Esophagus (tissue), 2 donors: ENCODE measurements at regions not wholly inside any gene's neighbourhood (a gene's known extent, or its start where the extent isn't known, plus 50 kb on each side); places are given as distances from the start of the nearest gene placed in this dataset.

Experiments used
- H3K27ac ChIP-seq, 2 donors: one replicate each; pipeline ENCODE4 v1.5.1; 2013; ENCODE audit warnings: low read depth in 2 of 2, mild to moderate bottlenecking in 2 of 2, inconsistent platforms in 1 of 2, low read length in 1 of 2, moderate library complexity in 1 of 2
- H3K27me3 ChIP-seq, 2 donors: one replicate each; pipeline ENCODE4 v1.6.1; 2013; ENCODE audit warnings: low read length in 2 of 2, control low read depth in 1 of 2, mild to moderate bottlenecking in 1 of 2; ENCODE audit not compliant: insufficient read depth in 2 of 2, control insufficient read depth in 1 of 2
- H3K36me3 ChIP-seq, 2 donors: one replicate each; pipeline ENCODE4 v1.6.1; 2013; ENCODE audit warnings: low read length in 1 of 2; ENCODE audit not compliant: control insufficient read depth in 2 of 2, insufficient read depth in 2 of 2
- H3K4me1 ChIP-seq, 2 donors: one replicate each; pipeline ENCODE4 v1.6.1; 2013; ENCODE audit warnings: low read length in 1 of 2; ENCODE audit not compliant: control insufficient read depth in 2 of 2, insufficient read depth in 2 of 2
- H3K4me3 ChIP-seq, 2 donors: one replicate each; pipeline ENCODE4 v1.5.1; 2013; ENCODE audit warnings: low read length in 2 of 2, mild to moderate bottlenecking in 2 of 2, low read depth in 1 of 2, moderate library complexity in 1 of 2
- H3K9me3 ChIP-seq, 2 donors: one replicate each; pipeline ENCODE4 v1.6.1; 2013; ENCODE audit warnings: mild to moderate bottlenecking in 2 of 2, low read depth in 1 of 2, low read length in 1 of 2, moderate library complexity in 1 of 2; ENCODE audit not compliant: control insufficient read depth in 2 of 2, insufficient read depth in 1 of 2
- WGBS, 2 donors: extraction: QIAGEN DNeasy Blood & Tissue Kit; methylation state at CpG; one replicate each; pipeline ENCODE4 v1.1.7; 2013; 5-methylcytosine and 5-hydroxymethylcytosine counted together
- donor health status: healthy with polysubstance abuse.
- donor health status: Bipolar disorder and iron deficiency.

DNA sequence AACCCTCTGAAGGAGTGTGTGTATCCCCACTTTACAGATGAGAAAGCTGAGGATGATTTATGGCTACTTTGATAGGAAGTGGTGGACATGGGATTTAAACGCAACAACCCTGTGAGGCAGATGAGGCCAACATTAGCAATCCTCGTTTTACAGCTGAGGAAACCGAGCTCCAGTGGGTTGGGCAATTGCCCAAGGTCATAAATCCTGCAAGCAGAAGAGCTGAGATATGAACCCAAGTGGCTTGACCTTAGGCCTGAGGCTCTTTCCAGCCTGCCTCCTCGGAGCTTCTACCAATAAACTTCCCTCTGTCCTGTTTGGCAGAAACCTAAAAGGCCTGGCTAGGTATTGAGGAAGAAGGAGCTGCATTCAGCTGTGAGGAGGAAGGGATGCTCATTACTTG, 185.5 kb upstream of the RBPJ start:
- H3K27ac ChIP-seq = no peak overlapping the region
- WGBS, 2 donors = 75 to 86% methylated on average over 4 of the region's 4 CpGs
- no peaks in the 10 kb centered on the region for H3K36me3 ChIP-seq
- no peaks in the 10 kb centered on the region for H3K4me1 ChIP-seq
- no peaks in the 10 kb centered on the region for H3K27me3 ChIP-seq
- H3K4me3 ChIP-seq = no peak overlapping the region
- no peaks in the 10 kb centered on the region for H3K9me3 ChIP-seq

GRCh38 chr4:26136615-26137014, 184.2 kb upstream of the RBPJ start:
- Histone ChIP-seq H3K4me3 (no peak overlapping the region), H3K36me3 (no peaks in the 10 kb centered on the region), H3K9me3 (no peaks in the 10 kb centered on the region), H3K27ac (no peak overlapping the region), H3K4me1 (peaks cover 0 to 2% of the 10 kb centered on the region in 2 donors), H3K27me3 (no peaks in the 10 kb centered on the region)
- WGBS, 2 donors = 92 to 97% methylated on average over 2 of the region's 2 CpGs

DNA sequence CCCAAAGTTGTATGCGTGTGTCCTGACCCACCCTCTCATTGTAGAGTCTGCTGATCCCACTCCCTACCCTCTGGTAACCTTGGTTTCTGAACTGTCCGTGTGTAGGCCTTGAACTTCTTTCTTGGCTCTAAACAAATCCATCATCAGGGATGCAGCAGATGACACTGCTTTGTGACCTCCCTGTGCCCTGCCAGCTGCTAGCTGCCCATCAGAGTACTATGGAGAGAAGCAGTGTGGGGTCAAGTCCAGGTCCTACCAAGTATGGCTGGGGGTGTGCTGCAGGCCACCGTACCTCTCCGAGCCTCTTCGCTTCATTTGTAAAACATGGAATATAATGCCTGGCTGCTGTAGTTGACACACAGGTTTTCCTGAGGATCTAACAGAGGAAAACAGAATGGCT, 183.5 kb upstream of the RBPJ start:
- Histone ChIP-seq H3K9me3 (no peaks in the 10 kb centered on the region), H3K36me3 (no peaks in the 10 kb centered on the region), H3K27me3 (no peaks in the 10 kb centered on the region), H3K4me1 (peaks cover 0 to 2% of the 10 kb centered on the region in 2 donors), H3K27ac (no peak overlapping the region), H3K4me3 (no peak overlapping the region)
- WGBS, 2 donors = 92 to 94% methylated on average over 5 of the region's 5 CpGs

DNA sequence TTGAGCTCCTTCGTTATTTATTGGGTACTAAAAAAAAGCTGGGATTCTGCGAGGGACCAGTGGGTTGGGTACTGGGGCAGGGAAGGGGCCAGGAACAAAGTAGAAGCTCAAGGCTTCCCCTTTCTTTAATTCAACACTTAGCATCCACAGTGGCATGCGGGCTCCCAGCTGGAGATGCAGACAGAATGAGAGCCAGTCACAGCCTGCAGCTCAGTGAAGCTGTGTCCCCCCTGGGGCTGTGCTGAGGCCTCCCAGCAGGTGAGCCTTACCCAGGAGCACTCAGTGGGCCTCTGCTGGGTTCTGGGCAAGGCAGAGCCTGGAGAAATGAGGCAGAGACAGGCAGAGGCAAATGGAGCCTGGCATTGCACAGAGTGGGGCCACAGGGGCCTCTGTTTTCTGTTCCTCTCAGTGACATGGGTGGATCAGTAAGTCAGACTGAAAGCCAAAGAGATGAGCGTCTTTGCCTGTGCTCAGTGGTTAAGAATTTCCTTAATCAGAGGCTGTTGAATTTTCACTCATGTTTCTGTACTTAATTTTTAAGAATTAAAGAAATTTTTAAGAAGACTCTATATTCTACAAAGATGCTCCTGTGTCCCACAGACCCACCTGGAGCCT, 181.4 kb upstream of the RBPJ start:
- H3K27ac ChIP-seq = no peak overlapping the region
- H3K36me3 ChIP-seq = no peaks in the 10 kb centered on the region
- peaks cover 0 to 2% of the 10 kb centered on the region in 2 donors for H3K4me1 ChIP-seq
- WGBS, 2 donors = 89 to 90% methylated on average over 4 of the region's 4 CpGs
- no peaks in the 10 kb centered on the region for H3K9me3 ChIP-seq
- H3K27me3 ChIP-seq = no peaks in the 10 kb centered on the region
- no peak overlapping the region for H3K4me3 ChIP-seq

DNA sequence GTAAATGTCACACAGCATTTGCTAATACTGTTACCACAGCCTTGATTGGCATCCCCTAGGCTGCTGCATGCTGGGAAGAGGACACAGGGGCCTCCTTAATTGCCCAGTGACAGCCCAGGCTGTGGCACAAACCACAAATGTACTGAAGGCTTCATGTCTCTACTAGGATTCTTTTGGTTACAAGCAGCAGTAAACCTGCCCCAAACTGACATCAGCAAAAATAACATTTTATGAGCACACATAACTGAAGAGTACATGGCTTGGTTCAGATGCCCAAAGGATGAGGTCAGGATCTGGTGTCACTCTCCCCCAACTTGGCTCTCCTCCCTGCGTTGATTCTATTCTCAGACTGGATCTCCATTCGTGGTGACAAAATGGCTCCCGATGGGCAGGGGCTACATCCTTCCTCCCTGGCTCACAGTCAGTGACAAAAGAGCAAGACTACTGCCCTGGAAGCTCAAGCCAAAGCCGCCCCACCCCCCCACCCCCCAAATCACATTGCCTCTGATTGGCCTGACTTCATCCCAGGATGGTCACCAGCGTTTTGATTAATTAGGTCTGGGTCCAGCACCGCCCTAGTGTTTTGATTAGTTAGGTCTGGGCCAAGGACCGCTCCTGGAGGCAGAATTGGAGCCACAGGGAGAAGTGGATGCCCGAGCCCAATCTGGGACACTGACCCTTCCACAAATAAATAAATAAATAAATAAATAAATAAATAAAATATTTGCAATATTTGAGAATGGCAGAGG, 180.5 kb upstream of the RBPJ start:
- 81 to 85% methylated on average over 8 of the region's 8 CpGs for WGBS, 2 donors
- Histone ChIP-seq H3K27me3 (no peaks in the 10 kb centered on the region), H3K4me3 (no peak overlapping the region), H3K4me1 (peaks cover 0 to 2% of the 10 kb centered on the region in 2 donors), H3K27ac (peak overlapping the region; percentile 33 to 35), H3K9me3 (no peaks in the 10 kb centered on the region), H3K36me3 (no peaks in the 10 kb centered on the region)

GRCh38 chr4:26141051-26141721, 179.6 kb upstream of the RBPJ start:
- no peaks in the 10 kb centered on the region for H3K27me3 ChIP-seq
- no peak overlapping the region for H3K4me3 ChIP-seq
- no peaks in the 10 kb centered on the region for H3K9me3 ChIP-seq
- H3K36me3 ChIP-seq = no peaks in the 10 kb centered on the region
- peaks cover 0 to 2% of the 10 kb centered on the region in 2 donors for H3K4me1 ChIP-seq
- WGBS, 2 donors = 39 to 66% methylated on average over 8 of the region's 8 CpGs
- peak overlapping the region; percentile 61 to 77 for H3K27ac ChIP-seq

- no peaks in the 10 kb centered on the region for H3K36me3 ChIP-seq
- peak overlapping the region; percentile 44 to 77 for H3K27ac ChIP-seq
- 61 to 77% methylated on average over 8 of the region's 8 CpGs for WGBS, 2 donors
- H3K27me3 ChIP-seq = no peaks in the 10 kb centered on the region
- no peaks in the 10 kb centered on the region for H3K9me3 ChIP-seq
- peaks cover 0 to 2% of the 10 kb centered on the region in 2 donors for H3K4me1 ChIP-seq
- H3K4me3 ChIP-seq = no peak overlapping the region
These were observed 178.7 kb upstream of the RBPJ start for GRCh38 chr4:26141911-26142638.

DNA sequence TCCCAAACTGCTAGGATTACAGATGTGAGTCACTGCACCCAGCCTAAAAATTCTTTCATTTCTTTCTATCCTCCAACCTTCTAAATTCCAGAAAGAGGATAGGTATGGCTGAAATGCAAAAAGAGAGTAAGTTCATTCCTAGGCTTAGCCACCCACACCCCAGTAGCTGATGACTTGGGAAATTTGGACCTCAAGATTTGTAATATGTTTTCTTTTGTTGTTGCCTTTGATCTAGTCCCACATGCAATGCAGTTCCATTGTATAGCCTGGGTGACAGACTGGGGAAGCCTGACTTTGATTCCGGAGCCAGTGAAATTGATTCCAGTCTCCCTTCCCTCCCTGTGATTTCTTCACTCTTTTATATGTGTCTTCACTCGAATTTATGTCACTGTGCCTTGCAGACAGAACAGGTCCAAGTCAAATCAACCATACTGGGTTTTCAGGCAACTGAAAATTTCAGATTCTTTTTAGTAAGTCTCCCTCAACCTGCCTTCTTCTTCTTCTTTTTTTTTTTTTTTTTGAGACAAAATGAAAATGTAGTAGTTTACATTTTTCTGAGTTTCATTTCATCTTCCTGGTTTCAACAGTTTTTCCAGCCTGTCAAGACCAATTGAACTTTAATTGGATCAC, 176.2 kb upstream of the RBPJ start:
- peaks cover 0 to 2% of the 10 kb centered on the region in 2 donors for H3K4me1 ChIP-seq
- H3K36me3 ChIP-seq = no peaks in the 10 kb centered on the region
- H3K9me3 ChIP-seq = no peaks in the 10 kb centered on the region
- H3K4me3 ChIP-seq = no peak overlapping the region
- H3K27me3 ChIP-seq = peaks cover 0 to 3% of the 10 kb centered on the region in 2 donors
- H3K27ac ChIP-seq = no peak overlapping the region
- 68 to 73% methylated on average over 2 of the region's 2 CpGs for WGBS, 2 donors

- Histone ChIP-seq H3K4me3 (no peak overlapping the region), H3K27me3 (peaks cover 0 to 3% of the 10 kb centered on the region in 2 donors), H3K27ac (no peak overlapping the region), H3K4me1 (peaks cover 0 to 2% of the 10 kb centered on the region in 2 donors), H3K9me3 (no peaks in the 10 kb centered on the region), H3K36me3 (no peaks in the 10 kb centered on the region)
- WGBS, 2 donors = 47 to 51% methylated on average over 3 of the region's 3 CpGs
These were observed 175.6 kb upstream of the RBPJ start for GRCh38 chr4:26145212-26145611.
